Right lobe of liver (tissue), 6 donors: ENCODE measurements at regions not wholly inside any gene's neighbourhood (a gene's known extent, or its start where the extent isn't known, plus 50 kb on each side); places are given as distances from the start of the nearest gene placed in this dataset.

ENCODE experiments used
- ATAC-seq, 4 donors: fragments of 200-7000 bp; cut with Tn5 transposase; one replicate each; pipeline ENCODE4 v1.9.1; 2020; ENCODE audit warnings: mild to moderate bottlenecking in 4 of 4, moderate library complexity in 4 of 4
- DNase-seq, 3 donors: peaks; one replicate each; pipeline ENCODE4 v3.0.0-alpha.2; 2020
- H3K27ac ChIP-seq, 3 donors: fragments of 200-600 bp; one replicate each; pipeline ENCODE4 v1.8.0; 2022
- H3K27me3 ChIP-seq, 2 donors: fragments of 200-600 bp; one replicate each; pipeline ENCODE4 v1.8.0; 2022
- H3K36me3 ChIP-seq, 4 donors: fragments of 200-600 bp; sonication (generic) in 1 of 4; one replicate each; pipeline versions ENCODE4 v1.5.1 to v1.8.0; 2017 to 2022; ENCODE audit warnings: control low read depth in 1 of 4
- H3K4me1 ChIP-seq, 4 donors: fragments of 200-600 bp; sonication (generic) in 1 of 4; one replicate each; pipeline versions ENCODE4 v1.5.1 to v1.8.0; 2017 to 2022; ENCODE audit warnings: control low read depth in 1 of 4
- H3K4me3 ChIP-seq, 3 donors: fragments of 200-600 bp; one replicate each; pipeline ENCODE4 v1.8.0; 2022
- H3K9me3 ChIP-seq, 4 donors: fragments of 200-600 bp; sonication (generic) in 1 of 4; one replicate each; pipeline versions ENCODE4 v1.5.1 to v1.8.0; 2017 to 2022; ENCODE audit warnings: control low read depth in 1 of 4
- POLR2A ChIP-seq: fragments of 450-650 bp; IDR thresholded peaks from one replicate; pipeline ENCODE4 v1.6.1; 2017; ENCODE audit warnings: antibody characterized with exemption, mild to moderate bottlenecking
- WGBS: methylation state at CpG from one replicate; pipeline ENCODE4 v1.1.6; 2018; ENCODE audit warnings: low coverage, low lambda C conversion rate; ENCODE audit not compliant: insufficient coverage; ENCODE audit errors: missing lambda C conversion rate; 5-methylcytosine and 5-hydroxymethylcytosine counted together
- intact Hi-C, 2 donors: fragments of 100-400 bp; cut with DNase I; formaldehyde crosslinking; loops; one replicate each; pipeline versions ENCODE4 v1.11.2 to v1.14.1; 2022
- TF ChIP-seq, protein P1 (sequence below), 4 donors: fragments of 200-600 bp in 3 of 4; fragments of 450-650 bp in 1 of 4; IDR thresholded peaks; one replicate each; pipeline versions ENCODE4 v1.5.1 to v1.8.0; 2016 to 2022; ENCODE audit warnings: antibody characterized with exemption in 4 of 4, mild to moderate bottlenecking in 2 of 4
- donor health status: DM: no; HTN: yes; CAD: no.
- donor health status: DM: no; HTN: no; CAD: no.
- donor health status: DM: no; HTN: no; CAD: no.
- donor health status: DM: no; HTN: yes; CAD: no.
- donor health status: DM: no; HTN: yes; CAD: no.

GRCh38 chr2:207416111-207416510, 113.7 kb upstream of the CREB1 start:
- ATAC-seq (peak; percentile 90 to 97 (median 95)), DNase-seq (peak in 1 of 3 donors; percentile 46)

GRCh38 chr2:207416900-207417299, 112.9 kb upstream of the CREB1 start:
- ATAC-seq (no peak), DNase-seq (no peak)
- no peaks in the 10 kb centered on the region for H3K36me3 ChIP-seq
- intact Hi-C loops = no loop called here
- no peak overlapping the region for H3K27ac ChIP-seq
- peaks cover 0 to 14% (median 0%) of the 10 kb centered on the region in 4 donors for H3K4me1 ChIP-seq
- no peaks in the 10 kb centered on the region for H3K9me3 ChIP-seq
- H3K4me3 ChIP-seq = no peak overlapping the region
- H3K27me3 ChIP-seq = no peaks in the 10 kb centered on the region
- WGBS = 94% methylated on average over 2 of the region's 2 CpGs
- TF ChIP-seq, protein P1, sequence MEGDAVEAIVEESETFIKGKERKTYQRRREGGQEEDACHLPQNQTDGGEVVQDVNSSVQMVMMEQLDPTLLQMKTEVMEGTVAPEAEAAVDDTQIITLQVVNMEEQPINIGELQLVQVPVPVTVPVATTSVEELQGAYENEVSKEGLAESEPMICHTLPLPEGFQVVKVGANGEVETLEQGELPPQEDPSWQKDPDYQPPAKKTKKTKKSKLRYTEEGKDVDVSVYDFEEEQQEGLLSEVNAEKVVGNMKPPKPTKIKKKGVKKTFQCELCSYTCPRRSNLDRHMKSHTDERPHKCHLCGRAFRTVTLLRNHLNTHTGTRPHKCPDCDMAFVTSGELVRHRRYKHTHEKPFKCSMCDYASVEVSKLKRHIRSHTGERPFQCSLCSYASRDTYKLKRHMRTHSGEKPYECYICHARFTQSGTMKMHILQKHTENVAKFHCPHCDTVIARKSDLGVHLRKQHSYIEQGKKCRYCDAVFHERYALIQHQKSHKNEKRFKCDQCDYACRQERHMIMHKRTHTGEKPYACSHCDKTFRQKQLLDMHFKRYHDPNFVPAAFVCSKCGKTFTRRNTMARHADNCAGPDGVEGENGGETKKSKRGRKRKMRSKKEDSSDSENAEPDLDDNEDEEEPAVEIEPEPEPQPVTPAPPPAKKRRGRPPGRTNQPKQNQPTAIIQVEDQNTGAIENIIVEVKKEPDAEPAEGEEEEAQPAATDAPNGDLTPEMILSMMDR (IDR thresholded peaks at IDR 0.05) = no peak
- no peak for TF ChIP-seq POLR2A

More at GRCh38 chr2:207416111-207416510, 113.7 kb upstream of the CREB1 start:
- H3K4me3 ChIP-seq = no peak overlapping the region
- intact Hi-C loops = no loop called here
- H3K36me3 ChIP-seq = no peaks in the 10 kb centered on the region
- H3K4me1 ChIP-seq = peaks cover 0 to 14% (median 0%) of the 10 kb centered on the region in 4 donors
- WGBS = 15% methylated on average over 3 of the region's 3 CpGs
- no peaks in the 10 kb centered on the region for H3K27me3 ChIP-seq
- TF ChIP-seq, protein P1 (IDR thresholded peaks at IDR 0.05) = no peak
- TF ChIP-seq POLR2A = no peak
- H3K9me3 ChIP-seq = no peaks in the 10 kb centered on the region
- no peak overlapping the region for H3K27ac ChIP-seq

DNA sequence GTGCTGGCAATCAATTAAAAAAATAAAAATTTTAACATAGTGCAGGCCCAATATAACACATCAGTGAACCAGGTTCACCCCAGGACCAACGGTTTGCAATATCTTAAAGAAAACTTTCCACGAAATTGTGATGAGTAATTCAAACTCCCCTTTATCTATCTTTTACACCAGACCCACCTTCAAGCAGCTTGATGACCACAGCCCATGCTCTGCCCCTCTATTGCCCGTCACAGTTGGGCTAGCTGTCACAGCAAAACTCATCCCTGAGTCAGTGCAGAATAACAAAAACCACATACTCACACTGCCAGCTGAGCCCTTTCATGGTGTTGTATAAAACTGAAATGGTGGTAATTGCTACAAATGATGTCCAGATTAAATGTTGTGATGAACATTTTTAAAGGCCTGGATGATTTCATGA, 112.5 kb upstream of the CREB1 start:
- intact Hi-C loops = no loop called here
- DNase-seq (no peak), ATAC-seq (no peak)
- Histone ChIP-seq H3K4me3 (no peak overlapping the region), H3K36me3 (no peaks in the 10 kb centered on the region), H3K4me1 (peaks cover 0 to 14% (median 0%) of the 10 kb centered on the region in 4 donors), H3K27ac (no peak overlapping the region), H3K9me3 (no peaks in the 10 kb centered on the region), H3K27me3 (no peaks in the 10 kb centered on the region)
- TF ChIP-seq POLR2A = no peak
- TF ChIP-seq, protein P1 (IDR thresholded peaks at IDR 0.05) = no peak
- 81% methylated on average over 3 of the region's 3 CpGs for WGBS

GRCh38 chr2:207418419-207418818, 111.3 kb upstream of the CREB1 start:
- DNase-seq = no peak
- Histone ChIP-seq H3K27me3 (no peaks in the 10 kb centered on the region), H3K4me3 (no peak overlapping the region), H3K9me3 (no peaks in the 10 kb centered on the region), H3K27ac (no peak overlapping the region), H3K4me1 (peaks cover 0 to 14% (median 0%) of the 10 kb centered on the region in 4 donors), H3K36me3 (no peaks in the 10 kb centered on the region)
- ATAC-seq = no peak
- intact Hi-C loops = no loop called here
- TF ChIP-seq POLR2A = no peak
- TF ChIP-seq, protein P1 (IDR thresholded peaks at IDR 0.05) = no peak
- WGBS = 78% methylated on average over 3 of the region's 4 CpGs

DNA sequence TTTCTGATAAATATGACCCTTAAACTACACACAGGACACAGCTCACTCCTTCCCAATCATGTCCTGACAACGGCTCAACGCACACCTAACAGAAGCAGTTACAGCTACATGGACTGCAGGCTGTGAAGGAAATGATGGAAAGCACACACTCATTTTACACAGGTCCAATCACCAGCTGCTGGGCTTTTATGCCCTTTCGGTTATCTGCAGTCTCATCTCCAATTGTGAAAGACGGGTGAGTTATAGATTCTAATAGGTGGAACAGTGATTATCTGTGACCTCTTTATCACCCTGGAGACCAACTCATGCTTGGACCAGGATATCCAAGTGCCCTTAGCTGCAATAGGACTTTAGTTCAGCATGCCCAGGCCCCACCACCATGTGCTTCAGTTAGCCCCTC, 110.4 kb upstream of the CREB1 start:
- no peak overlapping the region for H3K27ac ChIP-seq
- intact Hi-C loops = no loop called here
- no peak for ATAC-seq
- no peak for TF ChIP-seq POLR2A
- TF ChIP-seq, protein P1 (IDR thresholded peaks at IDR 0.05) = no peak
- H3K4me1 ChIP-seq = peaks cover 0 to 14% (median 0%) of the 10 kb centered on the region in 4 donors
- no peaks in the 10 kb centered on the region for H3K27me3 ChIP-seq
- H3K36me3 ChIP-seq = no peaks in the 10 kb centered on the region
- H3K9me3 ChIP-seq = no peaks in the 10 kb centered on the region
- no peak overlapping the region for H3K4me3 ChIP-seq
- DNase-seq = no peak
- 97% methylated on average over 4 of the region's 4 CpGs for WGBS
